Skin epidermis (tissue), 12 donors: ENCODE measurements at regions not wholly inside any gene's neighbourhood (a gene's known extent, or its start where the extent isn't known, plus 50 kb on each side); places are given as distances from the start of the nearest gene placed in this dataset.

Experiments
- H3K27ac ChIP-seq, 21 experiments: fragments of 200-600 bp; sonication (generic) in 11 of 21; one replicate each; pipeline ENCODE4 v1.5.0; 2020; ENCODE audit warnings: mild to moderate bottlenecking in 3 of 21, inconsistent platforms in 2 of 21, moderate library complexity in 2 of 21
- H3K4me3 ChIP-seq, 7 experiments: fragments of 200-600 bp; sonication (generic) in 2 of 7; one replicate each; pipeline ENCODE4 v1.5.0; 2020; ENCODE audit warnings: inconsistent platforms in 2 of 7, mild to moderate bottlenecking in 2 of 7, moderate library complexity in 1 of 7

DNA sequence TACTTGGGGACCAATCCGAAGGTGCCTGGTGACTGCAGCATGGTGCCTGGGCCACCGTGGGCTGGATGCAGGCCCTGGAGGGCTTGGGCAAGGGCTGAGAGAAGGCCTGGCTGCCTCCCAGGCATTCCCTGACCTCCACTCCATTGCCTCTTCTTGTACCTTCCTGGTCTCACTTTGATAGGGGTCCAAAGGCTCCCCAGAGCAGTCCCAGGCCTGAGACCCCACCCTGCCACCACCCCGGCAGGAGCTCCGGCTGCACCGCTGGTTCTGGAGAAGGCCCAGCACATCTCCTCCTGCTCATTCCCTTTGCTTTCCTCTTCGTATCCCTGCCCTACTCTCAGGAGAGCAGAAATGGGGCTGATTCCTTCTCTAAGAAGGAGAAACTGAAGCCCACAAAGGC lies 133.3 kb upstream of the IPO9 start:
- Histone ChIP-seq H3K27ac (peak overlapping the region in 7 of 21 experiments; percentile 10 to 65 (median 36)), H3K4me3 (no peak overlapping the region)

DNA sequence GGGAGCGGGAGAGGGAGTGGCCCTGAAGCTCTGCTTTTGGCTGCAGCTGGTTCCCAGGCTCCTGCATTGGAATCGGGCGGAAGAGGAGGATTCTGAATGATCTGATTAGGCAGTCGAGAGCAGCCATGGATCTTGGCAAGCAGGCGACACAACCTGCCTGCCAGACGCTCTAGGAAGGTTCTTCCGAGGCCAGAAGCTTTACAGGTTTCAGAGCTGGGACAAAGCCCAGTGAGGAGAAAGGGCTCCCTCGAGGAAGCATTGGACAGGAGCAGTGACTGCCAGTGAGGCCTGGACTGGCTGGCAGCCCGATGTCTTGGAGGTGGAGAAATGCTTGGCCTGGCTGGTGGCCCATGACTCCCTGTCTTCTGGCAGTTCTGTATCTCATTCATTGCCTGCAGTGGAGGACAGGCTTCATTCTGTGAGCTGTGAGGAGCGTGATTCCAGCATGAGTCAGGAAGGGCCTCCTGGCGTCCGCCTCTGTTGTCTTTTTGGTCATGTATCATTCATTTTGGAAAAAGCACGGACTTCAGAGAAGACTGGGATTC lies 132.7 kb upstream of the IPO9 start:
- H3K27ac ChIP-seq: peak overlapping the region in 7 of 21 experiments; percentile 1 to 65 (median 33)
- no peak overlapping the region for H3K4me3 ChIP-seq

DNA sequence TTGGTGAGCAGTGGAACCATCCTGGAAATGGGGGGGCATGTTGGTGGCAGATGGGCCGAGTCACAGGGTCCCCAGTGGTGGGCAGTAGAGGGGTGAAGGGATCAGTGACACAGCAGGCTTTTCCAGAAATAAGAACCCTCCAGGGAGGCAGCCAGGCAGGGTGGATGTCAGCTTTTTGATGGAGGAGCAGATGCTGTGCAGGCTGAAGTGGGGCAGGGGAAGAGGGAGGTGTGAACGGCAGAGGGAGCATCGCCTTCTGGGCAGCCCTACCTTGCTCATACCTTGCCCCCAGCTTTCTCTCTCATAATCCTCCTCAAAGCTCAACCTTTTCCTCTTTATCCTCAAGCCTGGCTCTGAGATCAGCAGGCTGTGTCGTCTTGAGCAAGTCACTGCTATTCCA lies 131.8 kb upstream of the IPO9 start:
- no peak overlapping the region for H3K4me3 ChIP-seq

DNA sequence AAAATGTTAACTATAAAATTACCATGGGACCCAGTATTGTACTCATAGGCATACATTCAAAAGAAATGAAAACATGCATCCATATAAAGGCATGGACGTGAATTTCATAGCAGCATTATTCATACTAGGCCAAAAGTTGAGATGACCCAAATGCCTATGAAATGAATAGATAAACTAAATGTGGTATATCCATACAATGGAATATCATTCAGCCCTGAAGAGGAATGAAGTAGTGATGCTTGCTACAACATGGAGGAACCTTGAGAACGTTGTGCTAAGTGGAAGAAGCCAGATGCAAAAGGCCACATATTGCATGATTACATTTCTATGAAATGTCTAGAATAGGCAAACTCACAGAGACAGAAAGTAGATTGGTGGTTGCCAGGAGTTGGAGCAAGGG lies 127.1 kb upstream of the IPO9 start:
- H3K4me3 ChIP-seq: no peak overlapping the region
- H3K27ac ChIP-seq: no peak overlapping the region

More for the DNA sequence above, 131.8 kb upstream of the IPO9 start:
- peak overlapping the region in 1 of 21 experiments; percentile 38 for H3K27ac ChIP-seq

DNA sequence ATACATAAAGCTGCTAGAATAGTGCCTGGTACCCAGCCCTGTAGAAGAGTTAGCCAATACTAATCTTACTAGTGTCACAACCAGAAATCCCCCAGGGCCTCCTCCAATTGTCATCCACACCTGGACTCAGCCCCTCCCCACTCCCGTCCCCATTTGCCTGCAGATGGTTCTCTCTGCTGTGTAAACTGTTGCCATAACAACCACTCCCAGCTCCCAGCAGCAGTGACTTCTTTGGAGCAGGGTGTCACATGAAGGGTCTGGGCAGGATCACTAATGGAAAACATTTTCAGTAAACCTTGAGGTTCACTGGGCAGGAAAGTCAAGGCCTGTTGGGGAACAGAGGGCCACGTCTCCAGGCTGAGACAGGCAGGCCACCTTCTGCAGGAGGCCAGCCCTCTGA lies 126.0 kb upstream of the IPO9 start:
- no peak overlapping the region for H3K4me3 ChIP-seq
- peak overlapping the region in 7 of 21 experiments; percentile 6 to 76 (median 19) for H3K27ac ChIP-seq

DNA sequence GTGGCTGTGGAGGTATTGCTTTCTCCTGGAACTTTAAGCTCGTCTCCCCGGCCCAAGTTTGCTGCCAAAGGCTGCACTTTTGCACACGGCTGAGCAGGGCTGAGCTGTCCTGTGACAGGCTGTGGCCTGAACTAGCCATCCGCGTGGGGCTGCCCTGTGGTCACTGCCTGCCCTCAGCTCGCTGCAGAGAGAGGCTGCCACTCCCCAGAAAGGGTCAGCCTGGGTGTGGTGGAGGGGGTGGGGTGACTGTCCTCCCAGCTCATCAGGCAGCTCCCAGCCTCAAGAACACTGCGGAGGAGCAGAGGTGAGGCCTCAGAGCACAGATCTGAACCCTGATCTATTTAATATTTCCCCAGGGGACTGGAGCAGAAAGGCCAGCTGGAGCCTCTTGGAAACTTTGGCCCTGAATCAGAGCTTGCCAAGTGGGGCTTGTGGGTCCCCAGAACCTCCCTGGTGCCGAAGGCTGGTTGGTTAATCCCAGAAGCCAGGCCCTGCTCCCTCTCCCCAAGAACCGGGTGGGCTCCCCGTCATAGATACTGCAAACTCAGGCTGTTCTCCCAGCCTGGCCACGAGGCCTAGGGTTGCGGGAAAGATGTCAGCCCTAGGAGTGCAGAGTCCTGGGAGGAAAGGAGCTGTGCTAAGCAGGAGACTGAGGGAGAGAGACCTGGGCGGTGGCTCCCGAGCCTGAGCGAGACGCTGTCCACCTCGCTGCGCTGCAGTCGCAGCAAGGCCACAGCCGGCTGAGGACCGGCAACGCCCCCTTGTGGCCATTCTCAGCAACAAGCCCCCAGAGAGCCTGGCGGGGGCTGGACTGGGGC lies 125.1 kb upstream of the IPO9 start:
- H3K27ac ChIP-seq: peak overlapping the region in 13 of 21 experiments; percentile 1 to 76 (median 46)
- H3K4me3 ChIP-seq: no peak overlapping the region

DNA sequence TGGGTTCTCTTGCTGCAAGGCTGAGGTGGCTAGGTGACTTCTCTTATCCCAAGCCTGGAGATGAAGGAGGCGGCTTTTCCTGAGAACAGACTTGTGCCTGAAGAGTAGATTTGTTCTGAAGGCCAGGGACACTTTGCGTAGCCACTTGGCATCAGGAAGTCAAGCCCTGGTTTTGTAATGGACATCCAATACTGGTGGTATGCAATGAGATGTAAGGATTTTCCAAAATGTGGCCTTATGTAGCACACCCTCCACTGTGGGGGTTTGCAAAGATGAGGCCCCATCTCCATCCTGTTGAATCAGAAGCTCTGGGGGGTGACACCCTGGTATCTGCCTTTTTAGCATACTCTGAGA lies 124.5 kb upstream of the IPO9 start:
- H3K27ac ChIP-seq: peak overlapping the region in 2 of 21 experiments; percentile 1 to 61

DNA sequence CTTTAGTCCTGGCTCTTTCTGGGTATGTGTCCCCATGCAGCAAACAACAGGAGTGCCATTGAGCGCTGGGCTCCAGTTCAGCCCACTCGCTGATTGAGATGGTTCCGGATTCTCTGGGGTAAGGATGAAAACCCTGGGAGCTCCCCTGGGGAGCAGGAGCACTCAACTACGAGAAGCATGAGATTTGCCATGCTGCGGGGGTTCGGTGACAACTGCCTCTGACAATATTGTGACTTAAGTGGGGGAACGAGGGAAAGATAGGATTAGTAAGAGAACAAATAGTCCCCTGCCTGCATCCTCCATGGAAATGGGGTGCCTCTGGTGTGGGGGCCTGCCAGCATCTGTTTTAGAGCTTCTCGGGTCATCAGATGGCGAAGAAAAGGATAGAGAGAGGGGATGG lies 123.6 kb upstream of the IPO9 start:
- Histone ChIP-seq H3K27ac (no peak overlapping the region), H3K4me3 (no peak overlapping the region)

More for the DNA sequence above, 124.5 kb upstream of the IPO9 start:
- no peak overlapping the region for H3K4me3 ChIP-seq

DNA sequence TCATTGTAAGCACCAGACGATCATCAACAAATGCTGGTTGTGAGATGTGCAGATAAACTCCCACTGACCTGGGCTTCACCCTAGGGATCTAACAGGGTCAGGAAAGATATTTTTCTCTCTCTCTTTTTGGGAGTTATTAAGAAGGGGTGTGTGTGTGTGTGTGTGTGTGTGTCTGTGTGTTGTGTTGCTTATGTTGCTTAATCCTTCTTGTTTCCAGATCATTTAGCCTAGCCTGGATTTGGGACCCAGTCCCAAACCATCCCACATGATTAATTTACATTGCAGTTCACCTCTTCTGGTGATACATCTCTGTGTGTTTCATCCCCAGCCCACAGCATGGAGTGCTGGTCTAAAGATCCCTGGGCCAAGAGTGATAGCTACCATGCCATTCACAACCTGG lies 122.8 kb upstream of the IPO9 start:
- H3K4me3 ChIP-seq: no peak overlapping the region
- no peak overlapping the region for H3K27ac ChIP-seq

DNA sequence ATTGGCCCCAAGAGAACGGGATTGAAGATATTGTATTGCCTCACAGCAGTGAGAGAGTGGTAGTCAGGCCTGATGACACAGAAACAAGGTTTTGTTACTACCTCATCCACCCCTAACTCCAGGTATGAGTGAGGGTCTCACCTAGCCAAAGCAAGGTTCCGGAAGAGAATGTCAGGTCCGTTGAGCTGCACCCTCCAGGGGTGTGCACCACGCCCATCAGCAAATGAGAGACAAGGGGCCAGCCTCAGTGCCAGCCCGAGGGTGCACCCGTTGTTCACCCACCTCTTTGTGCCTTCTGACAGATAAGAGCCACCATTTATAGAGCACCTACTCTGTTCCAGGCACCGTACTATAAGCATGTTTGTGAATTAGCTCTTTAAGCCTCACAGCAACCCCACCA lies 121.9 kb upstream of the IPO9 start:
- Histone ChIP-seq H3K4me3 (no peak overlapping the region), H3K27ac (no peak overlapping the region)

DNA sequence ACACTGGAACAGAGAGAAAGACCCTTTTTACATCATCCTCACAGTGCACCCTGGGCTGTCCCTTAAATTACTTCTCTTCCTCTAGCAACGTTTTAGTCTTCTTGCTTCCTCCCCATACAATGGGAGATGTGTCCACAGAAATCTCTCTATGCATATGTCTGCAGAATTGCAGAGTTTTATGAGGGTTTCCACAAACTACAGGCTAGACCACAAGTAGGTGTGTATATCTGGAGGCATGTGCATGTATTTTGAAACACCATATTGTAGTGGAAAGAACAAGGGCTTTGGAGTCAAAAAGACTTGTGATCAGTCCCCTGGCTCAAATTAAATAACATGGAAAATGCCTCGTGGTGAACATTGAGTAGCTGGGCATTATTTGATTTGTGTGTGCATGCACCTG lies 121.3 kb upstream of the IPO9 start:
- no peak overlapping the region for H3K4me3 ChIP-seq
- H3K27ac ChIP-seq: no peak overlapping the region

DNA sequence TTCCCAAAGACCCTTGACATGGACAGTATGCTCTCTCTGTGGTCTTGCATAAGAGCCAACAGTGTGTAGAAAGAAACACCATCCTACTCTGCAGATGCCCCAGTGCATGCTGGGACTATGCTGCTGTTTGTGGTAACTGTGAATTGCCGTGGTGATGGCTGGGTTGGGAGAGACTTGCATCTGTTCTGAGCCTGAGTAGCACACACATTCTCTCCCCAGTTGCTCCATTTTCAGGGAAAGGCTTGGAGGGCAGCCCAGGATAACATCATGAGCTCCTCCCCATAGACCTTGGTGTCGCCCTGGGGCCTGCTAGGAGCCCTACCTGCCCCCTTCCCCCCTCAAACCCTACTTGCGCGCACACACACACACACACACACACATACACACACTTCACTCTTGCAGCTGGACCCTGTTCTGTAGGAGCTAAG lies 120.9 kb upstream of the IPO9 start:
- Histone ChIP-seq H3K27ac (peak overlapping the region in 1 of 21 experiments; percentile 8), H3K4me3 (no peak overlapping the region)

DNA sequence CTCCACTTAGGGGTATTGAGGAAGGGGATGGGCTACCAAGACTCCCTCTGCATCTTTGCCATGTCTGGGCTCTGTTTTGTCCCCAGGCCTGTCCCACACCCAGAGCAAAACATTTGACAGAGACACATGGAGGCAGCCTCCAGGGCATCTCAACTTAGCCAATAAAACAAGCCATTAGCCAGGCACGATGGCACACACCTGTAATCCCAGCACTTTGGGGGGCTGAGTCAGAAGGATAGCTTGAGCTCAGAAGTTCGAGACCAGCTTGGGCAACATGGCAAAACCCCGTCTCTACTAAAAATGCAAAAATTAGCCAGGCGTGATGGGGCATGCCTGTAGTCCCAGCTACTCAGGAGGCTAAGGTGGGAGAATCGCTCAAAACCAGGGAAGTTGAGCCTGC lies 120.3 kb upstream of the IPO9 start:
- H3K4me3 ChIP-seq: no peak overlapping the region
- peak overlapping the region in 1 of 21 experiments; percentile 8 for H3K27ac ChIP-seq

DNA sequence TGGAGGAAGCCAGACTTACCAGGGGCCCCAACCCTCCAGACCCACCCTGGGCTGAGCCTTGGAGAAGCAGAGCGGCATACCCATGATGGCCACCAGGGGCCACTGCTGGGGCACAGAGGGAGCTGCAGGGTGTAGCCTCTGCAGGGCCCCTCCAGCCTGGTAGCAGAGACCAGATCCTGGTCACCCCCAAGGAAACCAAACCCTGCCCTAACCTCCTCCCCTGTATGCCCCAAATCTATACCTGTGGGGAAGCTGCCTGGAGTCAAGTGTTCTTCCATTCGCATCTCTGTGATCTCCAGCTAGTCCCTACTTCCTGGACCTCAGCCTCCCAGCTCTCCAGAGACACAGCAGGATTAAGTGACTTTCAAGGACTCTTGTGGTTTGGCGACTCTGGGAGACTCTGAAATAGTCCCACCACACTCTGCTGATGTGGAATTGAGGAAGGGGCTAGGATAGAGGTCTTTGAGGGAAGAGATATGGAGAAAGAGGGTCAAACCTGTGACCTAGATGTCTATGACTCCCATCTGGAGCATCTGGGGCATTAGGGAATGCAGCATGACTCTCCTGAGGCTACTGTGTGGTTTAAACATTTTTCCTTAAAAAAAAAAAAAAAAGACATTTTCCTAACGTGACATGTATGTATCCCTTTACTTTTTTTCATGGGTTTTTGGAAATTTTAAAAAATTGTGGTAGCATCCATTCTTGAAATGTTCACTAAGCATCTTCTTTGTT lies 119.2 kb upstream of the IPO9 start:
- Histone ChIP-seq H3K4me3 (no peak overlapping the region), H3K27ac (peak overlapping the region in 5 of 21 experiments; percentile 1 to 91 (median 23))

DNA sequence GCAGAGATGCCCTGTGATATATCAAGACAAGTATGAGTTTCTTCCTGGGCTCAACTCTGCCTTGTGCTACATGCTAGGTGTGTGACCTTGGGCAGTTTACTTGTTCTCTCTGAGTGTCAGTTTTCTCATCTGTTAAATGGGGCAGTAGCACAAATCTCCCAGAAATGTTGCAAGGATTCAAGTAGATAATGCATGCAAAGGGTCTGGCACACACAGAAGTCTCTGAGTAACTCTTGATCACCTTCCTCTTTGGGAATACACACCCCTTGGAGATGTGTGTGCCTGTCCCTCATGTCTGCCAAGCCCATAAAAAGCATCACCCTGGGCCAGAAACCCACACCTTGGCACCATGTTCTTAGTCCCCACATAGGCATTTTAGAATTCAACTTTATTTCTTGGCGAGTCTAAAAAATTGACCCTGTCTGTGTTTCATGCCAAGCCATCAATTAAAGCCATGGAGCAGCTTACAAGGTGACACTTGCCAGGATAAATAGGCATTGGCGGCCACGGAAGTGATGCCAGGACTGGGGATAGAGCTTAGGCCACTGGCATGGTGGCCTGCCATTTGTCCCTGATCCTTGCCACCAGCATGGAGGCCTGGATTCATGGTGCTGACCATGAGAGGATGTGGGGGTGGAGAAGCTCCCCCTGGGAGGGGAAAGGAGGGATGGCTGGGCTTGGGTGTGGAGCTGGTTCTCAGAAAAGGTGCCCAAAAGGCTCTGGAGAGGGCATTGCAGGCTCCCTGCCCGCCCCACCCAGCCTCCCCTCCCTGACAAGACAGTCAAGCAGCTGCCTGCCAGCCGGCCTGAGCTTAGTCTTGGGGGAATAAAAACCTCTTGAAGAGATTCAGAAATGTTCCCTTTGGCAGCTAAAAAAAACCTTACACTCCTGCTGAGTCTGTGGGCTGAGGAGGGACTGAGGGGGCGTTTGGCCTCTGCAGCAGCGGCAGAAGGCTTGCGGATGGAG lies 118.0 kb upstream of the IPO9 start:
- Histone ChIP-seq H3K4me3 (no peak overlapping the region), H3K27ac (peak overlapping the region in 20 of 21 experiments; percentile 10 to 91 (median 72))

DNA sequence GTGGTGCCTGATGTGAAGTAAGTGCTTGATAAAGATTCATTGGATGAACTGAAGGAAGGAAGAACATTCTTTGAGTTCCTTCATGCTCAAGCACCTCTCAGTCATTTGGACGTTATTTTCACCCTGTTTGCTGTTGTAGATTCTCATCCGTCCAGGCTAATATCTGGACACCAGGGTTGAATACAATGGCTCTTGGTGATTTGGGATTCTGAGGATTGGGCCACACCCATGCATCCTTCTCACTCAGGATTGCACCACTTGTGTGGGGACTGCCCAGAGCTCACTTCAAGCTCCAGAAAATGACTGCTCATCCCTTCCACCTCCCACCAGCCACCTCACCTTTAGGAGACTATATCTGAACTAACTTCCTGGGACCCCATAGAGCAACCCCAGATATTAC lies 117.1 kb upstream of the IPO9 start:
- peak overlapping the region in 18 of 21 experiments; percentile 15 to 91 (median 79) for H3K27ac ChIP-seq
- no peak overlapping the region for H3K4me3 ChIP-seq

DNA sequence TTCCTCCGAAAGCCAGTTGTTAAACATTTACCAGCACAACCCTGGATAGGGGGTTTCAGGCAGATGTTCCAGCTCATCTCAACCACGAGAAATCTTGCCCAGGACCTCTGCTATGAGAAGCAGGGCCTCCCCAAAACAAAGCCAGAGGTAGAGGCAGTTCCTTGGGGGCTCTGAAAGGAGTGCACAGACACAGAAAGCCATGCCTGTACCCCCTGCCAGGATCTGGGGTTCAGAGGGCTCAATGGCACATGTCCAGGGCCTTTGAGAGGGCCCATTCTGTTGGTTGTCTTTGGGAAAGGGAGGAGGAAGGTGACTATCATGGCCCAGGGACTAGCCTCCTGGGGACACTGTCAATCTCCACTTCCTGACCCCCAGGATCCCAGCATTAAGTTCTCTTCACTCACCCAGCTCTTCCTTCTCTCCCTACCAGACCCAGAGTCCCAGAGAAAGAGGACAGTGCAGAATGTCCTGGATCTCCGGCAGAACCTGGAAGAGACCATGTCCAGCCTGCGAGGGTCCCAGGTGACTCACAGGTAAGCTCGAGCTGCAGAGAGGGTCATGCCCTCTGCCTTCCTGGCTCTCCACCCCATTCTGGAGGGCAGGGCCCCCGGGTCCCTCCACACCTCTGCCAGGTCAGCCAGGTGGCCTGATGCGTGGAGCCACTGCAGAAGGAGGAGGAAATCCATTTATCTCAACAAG lies 116.4 kb upstream of the IPO9 start:
- H3K4me3 ChIP-seq: no peak overlapping the region
- peak overlapping the region in 20 of 21 experiments; percentile 58 to 91 (median 79) for H3K27ac ChIP-seq

DNA sequence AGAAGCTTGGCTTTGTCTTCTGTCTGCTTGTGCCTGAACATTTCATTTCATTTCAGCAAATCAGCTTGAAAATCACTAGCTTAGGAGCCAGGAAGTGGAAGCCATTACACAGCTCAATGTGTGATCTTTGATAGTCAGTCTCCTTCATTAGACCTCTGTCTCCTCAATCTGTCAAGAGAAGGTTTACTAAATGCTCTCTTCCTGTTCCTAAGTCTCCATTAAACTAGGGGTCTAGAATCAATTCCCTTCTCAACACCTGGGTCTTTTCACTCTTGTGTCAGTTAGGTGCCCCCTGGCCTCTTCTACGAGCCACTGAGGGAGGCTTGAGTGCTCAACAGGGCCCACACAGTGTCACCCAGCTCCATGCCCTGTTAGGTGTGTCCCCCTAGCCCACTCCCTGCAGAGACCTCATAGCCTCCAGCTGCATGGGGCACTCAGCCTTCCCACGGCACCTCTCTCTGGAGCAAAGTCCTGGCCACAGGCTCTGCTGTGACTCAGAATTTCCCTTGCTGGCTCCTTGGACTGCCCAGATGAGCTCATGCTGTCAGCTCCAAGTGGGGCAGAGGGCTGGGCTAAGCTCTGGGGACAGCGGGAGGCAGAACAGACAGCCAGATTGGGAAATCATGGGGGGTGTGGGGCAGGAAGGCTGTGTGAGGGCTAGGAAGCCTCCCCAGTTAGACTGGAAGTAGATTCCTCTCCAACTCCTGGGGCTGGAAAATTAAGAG lies 115.7 kb upstream of the IPO9 start:
- Histone ChIP-seq H3K4me3 (no peak overlapping the region), H3K27ac (peak overlapping the region in 20 of 21 experiments; percentile 58 to 91 (median 79))
